HG03064 (cell line): ENCODE measurements at regions not wholly inside any gene's neighbourhood (a gene's known extent, or its start where the extent isn't known, plus 50 kb on each side); places are given as distances from the start of the nearest gene placed in this dataset.
"Not testable (repeated sequence)": the region's sequence is repeated elsewhere in the genome, so short reads cannot be mapped to it uniquely, and the experiment has no call there.

ENCODE experiments used
- ATAC-seq: cut with Tn5 transposase; IDR thresholded peaks from one replicate; pipeline ENCODE4 v1.9.1; 2021; ENCODE audit warnings: low read depth; ENCODE audit not compliant: unreplicated experiment

GRCh38 chr10:111261081-111261615 lies 184.3 kb downstream of the ADRA2A start:
- no peak for ATAC-seq

- ATAC-seq: no peak
These were observed 188.5 kb downstream of the ADRA2A start for GRCh38 chr10:111265341-111265740.

- ATAC-seq: no peak
These were observed 189.3 kb downstream of the ADRA2A start for GRCh38 chr10:111266165-111266564.

- ATAC-seq: no peak
These were observed 190.8 kb downstream of the ADRA2A start for GRCh38 chr10:111267673-111268072.

GRCh38 chr10:111273235-111273634 lies 196.4 kb downstream of the ADRA2A start:
- ATAC-seq: no peak

- no peak for ATAC-seq
These were observed 196.8 kb downstream of the ADRA2A start for GRCh38 chr10:111273635-111274034.

- no peak for ATAC-seq
These were observed 198.3 kb downstream of the ADRA2A start for GRCh38 chr10:111275091-111275490.

- ATAC-seq: no peak
These were observed 200.8 kb downstream of the ADRA2A start for GRCh38 chr10:111277661-111278060.

GRCh38 chr10:111278266-111278665 lies 201.4 kb downstream of the ADRA2A start:
- no peak for ATAC-seq

- ATAC-seq: no peak
These were observed 204.7 kb downstream of the ADRA2A start for GRCh38 chr10:111281516-111281915.

GRCh38 chr10:111289461-111289860 lies 212.6 kb downstream of the ADRA2A start:
- ATAC-seq: no peak

GRCh38 chr10:111290649-111291048 lies 213.8 kb downstream of the ADRA2A start:
- ATAC-seq: no peak

GRCh38 chr10:111295788-111296187 lies 219.0 kb downstream of the ADRA2A start:
- ATAC-seq: no peak

GRCh38 chr10:111297351-111297848 lies 220.6 kb downstream of the ADRA2A start:
- ATAC-seq: no peak

- no peak for ATAC-seq
These were observed 221.2 kb downstream of the ADRA2A start for GRCh38 chr10:111298031-111298430.

- ATAC-seq: no peak
These were observed 222.2 kb downstream of the ADRA2A start for GRCh38 chr10:111299037-111299436.

- no peak for ATAC-seq
These were observed 227.1 kb downstream of the ADRA2A start for GRCh38 chr10:111303887-111304286.

- ATAC-seq: no peak
These were observed 239.9 kb downstream of the ADRA2A start for GRCh38 chr10:111316722-111317212.

GRCh38 chr10:111319866-111320265 lies 243.0 kb downstream of the ADRA2A start:
- no peak for ATAC-seq

- ATAC-seq: no peak
These were observed 246.6 kb downstream of the ADRA2A start for GRCh38 chr10:111323389-111323966.

GRCh38 chr10:111332174-111332573 lies 255.3 kb downstream of the ADRA2A start:
- ATAC-seq: not testable (repeated sequence)

GRCh38 chr10:111335826-111336225 lies 259.0 kb downstream of the ADRA2A start:
- ATAC-seq: no peak
